8988T (cell line): ENCODE measurements at regions not wholly inside any gene's neighbourhood (a gene's known extent, or its start where the extent isn't known, plus 50 kb on each side); places are given as distances from the start of the nearest gene placed in this dataset.

Experiments used
- DNase-seq: peaks from one replicate; pipeline ENCODE4 v3.0.0; 2011

- DNase-seq = no peak
Measured at GRCh38 chr4:128600410-128600809, 209.1 kb upstream of the JADE1 start.

GRCh38 chr4:128597500-128597899 lies 212.0 kb upstream of the JADE1 start:
- no peak for DNase-seq

- DNase-seq = no peak
Measured at GRCh38 chr4:128596853-128597252, 212.6 kb upstream of the JADE1 start.

- no peak for DNase-seq
Measured at GRCh38 chr4:128596115-128596514, 213.4 kb upstream of the JADE1 start.

- DNase-seq = no peak
Measured at GRCh38 chr4:128591482-128591881, 218.0 kb upstream of the JADE1 start.

GRCh38 chr4:128590773-128591172 lies 218.7 kb upstream of the JADE1 start:
- no peak for DNase-seq

GRCh38 chr4:128590034-128590740 lies 219.3 kb upstream of the JADE1 start:
- DNase-seq = no peak

GRCh38 chr4:128589384-128589965 lies 220.0 kb upstream of the JADE1 start:
- DNase-seq = no peak

GRCh38 chr4:128587382-128587781 lies 222.1 kb upstream of the JADE1 start:
- DNase-seq = no peak

GRCh38 chr4:128583753-128584712 lies 225.5 kb upstream of the JADE1 start:
- DNase-seq = no peak

GRCh38 chr4:128582427-128582870 lies 227.1 kb upstream of the JADE1 start:
- DNase-seq = no peak

GRCh38 chr4:128579154-128579853 lies 230.2 kb upstream of the JADE1 start:
- no peak for DNase-seq

GRCh38 chr4:128574706-128575105 lies 234.8 kb upstream of the JADE1 start:
- DNase-seq = no peak

GRCh38 chr4:128573781-128574508 lies 235.6 kb upstream of the JADE1 start:
- no peak for DNase-seq

- DNase-seq = no peak
Measured at GRCh38 chr4:128572778-128573241, 236.7 kb upstream of the JADE1 start.

GRCh38 chr4:128571747-128572146 lies 237.8 kb upstream of the JADE1 start:
- DNase-seq = no peak

- no peak for DNase-seq
Measured at GRCh38 chr4:128570387-128570975, 239.0 kb upstream of the JADE1 start.

GRCh38 chr4:128566693-128567092 lies 242.8 kb upstream of the JADE1 start:
- no peak for DNase-seq

- DNase-seq = peak; percentile 37
Measured at GRCh38 chr4:128565565-128566186, 243.8 kb upstream of the JADE1 start.

GRCh38 chr4:128565054-128565453 lies 244.4 kb upstream of the JADE1 start:
- DNase-seq = no peak

GRCh38 chr4:128564081-128564630 lies 245.3 kb upstream of the JADE1 start:
- DNase-seq = no peak
